ENCODE measurements at regions not wholly inside any gene's neighbourhood (a gene's known extent, or its start where the extent isn't known, plus 50 kb on each side); places are given as distances from the start of the nearest gene placed in this dataset.

DNA sequence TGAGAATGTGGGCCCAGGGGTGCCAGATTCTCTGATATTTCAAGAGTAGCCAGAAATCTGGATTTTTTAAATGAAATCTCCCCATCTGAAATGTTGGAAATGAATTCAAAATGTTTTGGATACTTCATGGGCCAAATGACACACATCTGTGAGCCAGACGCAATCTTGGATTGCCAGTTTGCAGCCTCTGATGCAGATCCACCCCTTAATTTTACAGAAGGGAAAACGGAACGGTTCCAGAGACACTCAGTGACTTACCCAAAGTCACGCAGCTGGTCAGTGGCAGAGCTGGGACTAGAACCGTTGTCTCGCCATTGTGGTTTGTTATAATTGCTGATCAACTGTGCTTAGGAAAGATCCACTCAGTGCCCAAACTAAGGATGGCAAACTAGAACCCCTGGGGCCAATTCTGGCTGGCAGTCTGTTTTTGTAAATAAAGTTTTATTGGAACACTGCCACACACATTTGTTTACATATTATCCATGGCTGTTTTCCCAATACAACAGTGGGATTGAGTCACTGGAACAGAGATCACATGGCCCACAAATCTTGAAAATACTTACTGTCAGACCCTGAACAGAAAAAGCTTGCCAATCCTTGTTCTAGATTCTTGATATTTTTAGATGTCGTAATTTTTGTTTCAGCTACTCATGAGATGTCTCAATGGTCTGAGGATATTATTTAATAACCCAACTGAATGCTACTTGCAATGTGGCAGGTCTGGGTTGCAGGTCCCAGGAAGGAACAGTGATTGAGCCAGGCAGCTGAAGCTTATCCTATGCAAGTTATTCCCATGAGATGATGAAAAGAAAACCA lies 143.8 kb downstream of the AXIN2 start:
- TF ChIP-seq, protein P1, sequence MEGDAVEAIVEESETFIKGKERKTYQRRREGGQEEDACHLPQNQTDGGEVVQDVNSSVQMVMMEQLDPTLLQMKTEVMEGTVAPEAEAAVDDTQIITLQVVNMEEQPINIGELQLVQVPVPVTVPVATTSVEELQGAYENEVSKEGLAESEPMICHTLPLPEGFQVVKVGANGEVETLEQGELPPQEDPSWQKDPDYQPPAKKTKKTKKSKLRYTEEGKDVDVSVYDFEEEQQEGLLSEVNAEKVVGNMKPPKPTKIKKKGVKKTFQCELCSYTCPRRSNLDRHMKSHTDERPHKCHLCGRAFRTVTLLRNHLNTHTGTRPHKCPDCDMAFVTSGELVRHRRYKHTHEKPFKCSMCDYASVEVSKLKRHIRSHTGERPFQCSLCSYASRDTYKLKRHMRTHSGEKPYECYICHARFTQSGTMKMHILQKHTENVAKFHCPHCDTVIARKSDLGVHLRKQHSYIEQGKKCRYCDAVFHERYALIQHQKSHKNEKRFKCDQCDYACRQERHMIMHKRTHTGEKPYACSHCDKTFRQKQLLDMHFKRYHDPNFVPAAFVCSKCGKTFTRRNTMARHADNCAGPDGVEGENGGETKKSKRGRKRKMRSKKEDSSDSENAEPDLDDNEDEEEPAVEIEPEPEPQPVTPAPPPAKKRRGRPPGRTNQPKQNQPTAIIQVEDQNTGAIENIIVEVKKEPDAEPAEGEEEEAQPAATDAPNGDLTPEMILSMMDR (IDR thresholded peaks at IDR 0.05), result no peak
- no peak for TF ChIP-seq POLR2AphosphoS5 (IDR thresholded peaks at IDR 0.05)
